ENCODE measurements at regions not wholly inside any gene's neighbourhood (a gene's known extent, or its start where the extent isn't known, plus 50 kb on each side); places are given as distances from the start of the nearest gene placed in this dataset.

DNA sequence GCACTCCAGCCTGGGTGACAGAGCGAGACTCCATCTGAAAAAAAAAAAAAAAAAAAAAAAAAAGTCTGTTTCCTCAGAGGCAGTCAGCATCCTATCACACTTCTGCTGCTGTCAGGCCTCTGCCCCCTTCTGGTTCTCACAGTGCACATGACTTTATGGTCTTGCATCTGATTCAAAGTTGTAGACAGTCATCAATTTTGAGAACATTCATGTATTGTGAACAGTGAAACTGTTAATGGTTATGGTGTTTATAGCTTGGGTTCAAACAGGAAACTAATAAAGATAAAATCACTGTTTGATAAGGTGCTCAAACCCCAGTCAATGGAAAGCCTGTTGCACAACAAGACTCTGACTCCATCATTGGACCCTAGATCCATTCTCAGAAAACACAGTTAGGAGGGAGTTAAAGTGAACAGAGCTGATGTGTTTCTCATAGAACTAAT, 61.4 kb downstream of the FOXD1 start:
- peaks cover 20% of the 10 kb centered on the region for H3K9me3 ChIP-seq (ENCODE audit: low read depth, low read length, poor library complexity, severe bottlenecking)
- BruUV-seq (replicated peaks), result no TSS peak
- intact Hi-C loops (cut with micrococcal nuclease; ENCODE audit: unreplicated experiment), result no loop called here
- TF ChIP-seq EZH2 (IDR thresholded peaks at IDR 0.05; ENCODE audit: borderline replicate concordance, low read depth, low read length, poor library complexity, severe bottlenecking), result no peak
- TF ChIP-seq, protein P1, sequence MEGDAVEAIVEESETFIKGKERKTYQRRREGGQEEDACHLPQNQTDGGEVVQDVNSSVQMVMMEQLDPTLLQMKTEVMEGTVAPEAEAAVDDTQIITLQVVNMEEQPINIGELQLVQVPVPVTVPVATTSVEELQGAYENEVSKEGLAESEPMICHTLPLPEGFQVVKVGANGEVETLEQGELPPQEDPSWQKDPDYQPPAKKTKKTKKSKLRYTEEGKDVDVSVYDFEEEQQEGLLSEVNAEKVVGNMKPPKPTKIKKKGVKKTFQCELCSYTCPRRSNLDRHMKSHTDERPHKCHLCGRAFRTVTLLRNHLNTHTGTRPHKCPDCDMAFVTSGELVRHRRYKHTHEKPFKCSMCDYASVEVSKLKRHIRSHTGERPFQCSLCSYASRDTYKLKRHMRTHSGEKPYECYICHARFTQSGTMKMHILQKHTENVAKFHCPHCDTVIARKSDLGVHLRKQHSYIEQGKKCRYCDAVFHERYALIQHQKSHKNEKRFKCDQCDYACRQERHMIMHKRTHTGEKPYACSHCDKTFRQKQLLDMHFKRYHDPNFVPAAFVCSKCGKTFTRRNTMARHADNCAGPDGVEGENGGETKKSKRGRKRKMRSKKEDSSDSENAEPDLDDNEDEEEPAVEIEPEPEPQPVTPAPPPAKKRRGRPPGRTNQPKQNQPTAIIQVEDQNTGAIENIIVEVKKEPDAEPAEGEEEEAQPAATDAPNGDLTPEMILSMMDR (conservative IDR thresholded peaks at IDR 0.05; ENCODE audit: low read depth, low read length), result no peak
- ChIA-PET CTCF (no interaction called here), POLR2A (ENCODE audit: low non-redundant PET) (no interaction called here)
- no peak overlapping the region for H3K4me3 ChIP-seq (ENCODE audit: low read depth, low read length, poor library complexity, severe bottlenecking)
- no peak for DNase-seq (ENCODE audit: low spot score)
- H3K27ac ChIP-seq (ENCODE audit: low read depth, low read length, poor library complexity, severe bottlenecking), result no peak overlapping the region
- no peaks in the 10 kb centered on the region for H3K4me1 ChIP-seq (ENCODE audit: insufficient read depth, low read length, poor library complexity, severe bottlenecking)
- H3K27me3 ChIP-seq (replicated peaks; ENCODE audit: insufficient read depth, low read depth, low read length, poor library complexity), result no peaks in the 10 kb centered on the region
- H3K36me3 ChIP-seq (ENCODE audit: insufficient read depth, low read length, poor library complexity, severe bottlenecking), result no peaks in the 10 kb centered on the region

DNA sequence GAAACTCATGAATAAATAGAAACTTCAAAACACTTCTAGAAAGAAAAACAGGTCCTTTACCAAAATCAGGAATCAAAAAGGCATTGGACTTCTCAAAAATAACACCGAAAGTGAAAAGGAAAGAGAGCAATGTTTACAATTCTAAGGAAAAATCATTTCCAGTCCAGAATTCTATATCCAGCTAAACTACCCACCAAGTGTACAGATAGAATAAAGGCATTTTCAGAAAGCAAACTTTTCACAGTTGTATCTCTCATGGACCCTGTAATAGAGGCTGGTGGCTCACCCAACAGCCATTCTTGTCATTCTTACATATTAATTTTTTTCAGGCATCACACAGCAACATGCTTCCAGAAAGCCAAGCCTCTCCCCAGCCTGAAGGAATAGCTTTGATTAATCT, 63.7 kb downstream of the FOXD1 start:
- DNase-seq (ENCODE audit: low spot score), result no peak
- H3K4me3 ChIP-seq (ENCODE audit: low read depth, low read length, poor library complexity, severe bottlenecking), result no peak overlapping the region
- no peak overlapping the region for H3K27ac ChIP-seq (ENCODE audit: low read depth, low read length, poor library complexity, severe bottlenecking)
- no peaks in the 10 kb centered on the region for H3K4me1 ChIP-seq (ENCODE audit: insufficient read depth, low read length, poor library complexity, severe bottlenecking)
- H3K27me3 ChIP-seq (replicated peaks; ENCODE audit: insufficient read depth, low read depth, low read length, poor library complexity), result no peaks in the 10 kb centered on the region
- intact Hi-C loops (cut with micrococcal nuclease; ENCODE audit: unreplicated experiment), result no loop called here
- no peak for TF ChIP-seq EZH2 (IDR thresholded peaks at IDR 0.05; ENCODE audit: borderline replicate concordance, low read depth, low read length, poor library complexity, severe bottlenecking)
- TF ChIP-seq, protein P1 (conservative IDR thresholded peaks at IDR 0.05; ENCODE audit: low read depth, low read length), result no peak
- H3K36me3 ChIP-seq (ENCODE audit: insufficient read depth, low read length, poor library complexity, severe bottlenecking), result no peaks in the 10 kb centered on the region
- CTCF ChIA-PET, result no interaction called here
- H3K9me3 ChIP-seq (ENCODE audit: low read depth, low read length, poor library complexity, severe bottlenecking), result peaks cover 20% of the 10 kb centered on the region
- BruUV-seq (replicated peaks), result no TSS peak
- POLR2A ChIA-PET (ENCODE audit: low non-redundant PET), result no interaction called here

DNA sequence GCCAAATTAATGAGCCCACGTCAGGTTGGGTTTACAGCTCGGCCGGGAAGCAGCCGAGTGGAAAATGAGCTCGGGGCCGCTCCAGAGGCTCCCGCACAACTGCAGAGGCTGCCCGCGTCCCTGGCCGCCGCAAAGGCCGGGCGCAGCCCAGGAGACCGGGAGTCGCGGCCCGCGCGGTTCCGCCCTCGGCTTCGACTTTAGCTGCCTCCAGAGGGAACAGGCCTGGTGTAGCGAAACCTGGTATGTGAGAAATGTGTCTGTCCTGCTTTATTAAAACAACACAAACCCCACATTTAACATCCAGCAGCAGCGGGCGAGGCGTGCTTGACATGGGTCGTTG, 66.2 kb downstream of the FOXD1 start:
- no TSS peak for BruUV-seq (replicated peaks)
- Histone ChIP-seq H3K27ac (ENCODE audit: low read depth, low read length, poor library complexity, severe bottlenecking) (no peak overlapping the region), H3K4me3 (ENCODE audit: low read depth, low read length, poor library complexity, severe bottlenecking) (no peak overlapping the region), H3K4me1 (ENCODE audit: insufficient read depth, low read length, poor library complexity, severe bottlenecking) (peaks cover 4% of the 10 kb centered on the region), H3K27me3 (replicated peaks; ENCODE audit: insufficient read depth, low read depth, low read length, poor library complexity) (no peaks in the 10 kb centered on the region), H3K9me3 (ENCODE audit: low read depth, low read length, poor library complexity, severe bottlenecking) (peaks cover 20% of the 10 kb centered on the region), H3K36me3 (ENCODE audit: insufficient read depth, low read length, poor library complexity, severe bottlenecking) (no peaks in the 10 kb centered on the region)
- intact Hi-C loops (cut with micrococcal nuclease; ENCODE audit: unreplicated experiment), result no loop called here
- no peak for TF ChIP-seq EZH2 (IDR thresholded peaks at IDR 0.05; ENCODE audit: borderline replicate concordance, low read depth, low read length, poor library complexity, severe bottlenecking)
- TF ChIP-seq, protein P1 (conservative IDR thresholded peaks at IDR 0.05; ENCODE audit: low read depth, low read length), result no peak
- DNase-seq (ENCODE audit: low spot score), result no peak
- ChIA-PET CTCF (no interaction called here), POLR2A (ENCODE audit: low non-redundant PET) (no interaction called here)

Data from A673 (cell line).